ENCODE measurements at regions not wholly inside any gene's neighbourhood (a gene's known extent, or its start where the extent isn't known, plus 50 kb on each side); places are given as distances from the start of the nearest gene placed in this dataset.
A peak's percentile ranks its signal among the peaks of the same experiment; 100 is the strongest.

DNA sequence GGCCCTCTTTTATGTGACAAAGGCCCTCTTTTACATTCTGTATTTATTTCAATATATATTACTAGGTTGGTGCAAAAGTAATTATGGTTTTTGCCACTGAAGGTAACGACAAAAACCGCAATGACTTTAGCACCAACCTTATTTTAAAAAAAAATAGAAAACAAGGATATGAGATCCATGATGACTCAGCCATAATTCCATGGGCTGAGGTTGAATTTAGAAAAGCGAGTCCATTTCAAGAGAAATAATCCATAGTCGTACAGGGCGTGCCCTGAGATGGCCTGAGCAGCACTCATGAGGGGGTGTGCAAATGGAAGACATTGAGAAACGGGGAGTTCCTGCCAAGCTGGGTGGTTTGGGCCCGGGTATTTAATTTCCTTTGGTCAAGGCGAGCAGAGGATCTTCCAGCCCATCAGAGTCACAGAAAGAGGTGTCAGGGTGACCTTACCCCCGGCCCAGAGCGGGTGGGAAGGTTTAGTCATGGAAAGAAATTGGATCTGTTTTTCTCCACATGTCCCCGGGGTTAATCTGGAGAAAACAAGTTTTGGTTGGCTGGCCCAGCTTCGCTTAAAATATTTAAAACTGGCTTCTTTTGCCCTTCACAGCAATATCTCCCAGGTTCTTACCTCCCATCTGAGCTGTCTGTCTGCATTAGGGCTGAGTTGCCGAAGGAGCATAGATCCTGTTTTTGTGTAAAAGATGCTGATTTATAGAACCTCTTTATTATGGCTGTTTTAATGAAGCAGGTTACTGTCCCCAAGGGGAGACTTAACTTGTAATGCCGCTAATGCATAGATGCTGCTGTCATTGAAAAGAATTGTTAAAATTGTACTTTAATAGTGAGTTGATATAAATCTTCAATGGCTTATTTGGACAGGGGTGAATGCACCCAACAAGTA is 255.6 kb downstream of the PREX1 start:
- no peaks in the 10 kb centered on the region for H3K9me3 ChIP-seq (replicated peaks in 1 of 11)
- H3K4me1 ChIP-seq = peaks cover 0 to 21% (median 0%) of the 10 kb centered on the region in 10 experiments; a peak in 9 of 20 replicates
- H3K9ac ChIP-seq = no peak overlapping the region
- no peak overlapping the region for H3K27ac ChIP-seq
- H3K4me3 ChIP-seq = no peak overlapping the region
- no peak for TF ChIP-seq Cebpa-rat (IDR thresholded peaks at IDR 0.05)
- H3K4me2 ChIP-seq = no peak overlapping the region
- no peaks in the 10 kb centered on the region for H4K20me1 ChIP-seq
- no peaks in the 10 kb centered on the region for H3K27me3 ChIP-seq
- H3K36me3 ChIP-seq = no peaks in the 10 kb centered on the region

DNA sequence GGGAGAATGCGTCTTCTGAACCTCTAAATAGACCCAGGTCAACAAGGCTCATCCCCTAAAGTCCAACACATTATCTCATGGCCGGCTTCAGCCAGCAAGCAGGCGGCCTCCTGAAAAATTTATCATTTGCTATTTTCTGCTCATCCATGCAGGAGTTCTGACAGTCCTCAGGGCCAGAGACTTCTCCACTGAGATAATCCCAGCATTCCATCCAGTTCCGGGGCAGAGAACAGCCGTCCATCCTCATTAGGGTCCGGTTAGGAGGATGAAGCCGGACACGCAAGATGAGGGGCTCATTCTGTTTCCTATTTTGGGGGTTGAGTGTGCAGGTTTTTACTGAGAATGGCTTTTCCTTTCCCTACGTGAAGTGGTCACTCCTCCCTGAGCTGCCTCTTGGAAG is 258.1 kb downstream of the PREX1 start:
- Histone ChIP-seq H3K9ac (no peak overlapping the region), H3K27ac (no peak overlapping the region), H3K4me1 (peaks cover 0 to 21% (median 0%) of the 10 kb centered on the region in 10 experiments; a peak in 9 of 20 replicates), H3K4me2 (no peak overlapping the region), H3K36me3 (no peaks in the 10 kb centered on the region), H4K20me1 (no peaks in the 10 kb centered on the region), H3K27me3 (no peaks in the 10 kb centered on the region), H3K4me3 (no peak overlapping the region), H3K9me3 (replicated peaks in 1 of 11) (peaks cover 0 to 13% (median 3%) of the 10 kb centered on the region in 11 experiments; a peak in 14 of 22 replicates)
- no peak for TF ChIP-seq Cebpa-rat (IDR thresholded peaks at IDR 0.05)

DNA sequence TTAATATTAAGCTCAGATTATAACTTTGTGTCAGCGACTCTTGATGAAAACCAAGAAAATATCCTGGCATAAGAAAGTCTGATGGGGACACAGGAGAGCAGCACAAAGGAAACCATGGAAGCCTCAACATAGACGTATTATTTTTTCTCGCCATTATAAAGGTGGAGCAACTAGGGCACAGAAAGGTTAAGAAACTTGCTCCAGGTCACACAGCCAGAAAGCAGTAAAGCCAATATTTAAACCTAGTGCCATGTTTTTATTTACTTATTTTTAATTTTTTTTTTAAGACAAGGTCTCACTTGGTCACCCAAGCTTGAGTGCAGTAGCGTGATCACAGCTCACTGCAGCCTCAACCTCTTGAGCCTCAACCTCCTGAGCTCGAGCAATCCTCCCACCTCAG is 259.3 kb downstream of the PREX1 start:
- H4K20me1 ChIP-seq = no peaks in the 10 kb centered on the region
- no peak overlapping the region for H3K27ac ChIP-seq
- no peak overlapping the region for H3K4me3 ChIP-seq
- H3K4me1 ChIP-seq = peaks cover 0 to 21% (median 0%) of the 10 kb centered on the region in 10 experiments; a peak in 9 of 20 replicates
- H3K4me2 ChIP-seq = peak overlapping the region in 4 of 11 experiments; percentile 1 to 15 (median 4); a peak in 3 of 22 replicates
- no peaks in the 10 kb centered on the region for H3K27me3 ChIP-seq
- TF ChIP-seq Cebpa-rat (IDR thresholded peaks at IDR 0.05) = no peak
- peaks cover 8 to 23% (median 15%) of the 10 kb centered on the region in 11 experiments for H3K9me3 ChIP-seq (replicated peaks in 1 of 11)
- no peaks in the 10 kb centered on the region for H3K36me3 ChIP-seq
- no peak overlapping the region for H3K9ac ChIP-seq

DNA sequence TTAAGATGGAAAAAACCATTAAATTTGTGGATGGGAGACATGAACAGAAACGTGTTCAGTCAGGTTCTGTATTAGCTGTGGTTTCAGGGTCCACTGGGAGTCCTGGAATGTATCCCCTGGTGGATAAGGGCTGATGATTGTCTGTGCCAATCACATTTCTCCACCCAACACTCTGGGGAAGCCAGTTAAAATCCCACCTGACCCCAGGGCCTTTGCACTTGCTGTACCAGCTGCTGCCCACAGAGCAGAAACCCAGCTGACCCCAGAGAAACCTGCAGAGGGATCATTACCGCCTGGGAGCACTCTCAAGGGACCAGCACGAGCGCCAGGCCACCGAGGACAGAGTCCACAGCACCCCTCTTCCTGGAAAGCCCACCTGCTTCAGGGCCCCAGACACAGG is 260.7 kb downstream of the PREX1 start:
- H3K4me3 ChIP-seq = no peak overlapping the region
- no peak for TF ChIP-seq Cebpa-rat (IDR thresholded peaks at IDR 0.05)
- no peak overlapping the region for H3K9ac ChIP-seq
- H4K20me1 ChIP-seq = no peaks in the 10 kb centered on the region
- H3K4me1 ChIP-seq = peaks cover 0 to 21% (median 0%) of the 10 kb centered on the region in 10 experiments; a peak in 9 of 20 replicates
- H3K36me3 ChIP-seq = no peaks in the 10 kb centered on the region
- H3K4me2 ChIP-seq = no peak overlapping the region
- H3K27me3 ChIP-seq = no peaks in the 10 kb centered on the region
- H3K27ac ChIP-seq = no peak overlapping the region
- H3K9me3 ChIP-seq (replicated peaks in 1 of 11) = peaks cover 8 to 29% (median 19%) of the 10 kb centered on the region in 11 experiments

DNA sequence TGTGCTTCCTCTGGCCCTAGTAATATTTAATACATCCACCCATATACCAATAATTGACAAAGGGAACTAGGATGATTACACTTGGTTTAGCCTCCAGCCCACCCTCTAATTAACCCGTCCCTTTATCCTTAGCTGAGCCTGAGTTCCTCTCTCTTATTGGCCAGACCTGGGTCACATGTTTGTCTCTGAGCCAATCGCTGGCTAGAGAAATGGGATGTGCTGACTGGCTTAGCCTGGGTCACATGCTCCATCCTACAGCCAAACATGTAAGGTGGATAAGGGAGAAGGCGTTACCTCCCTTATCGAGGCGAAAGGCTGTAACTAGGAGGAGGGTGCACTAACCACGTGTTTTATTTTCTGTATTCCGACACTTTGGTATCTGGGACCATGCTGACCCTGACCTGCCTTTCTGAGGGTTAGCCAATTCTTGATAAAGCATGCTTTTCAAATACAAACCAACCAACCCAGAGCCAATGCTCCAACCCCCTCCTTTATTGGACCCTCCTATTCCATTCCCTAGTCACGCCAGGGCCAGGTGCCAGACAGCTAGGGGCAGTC is 262.7 kb downstream of the PREX1 start:
- H3K36me3 ChIP-seq = no peaks in the 10 kb centered on the region
- H4K20me1 ChIP-seq = no peaks in the 10 kb centered on the region
- H3K4me2 ChIP-seq = no peak overlapping the region
- no peak overlapping the region for H3K27ac ChIP-seq
- H3K4me1 ChIP-seq = peaks cover 0 to 14% (median 0%) of the 10 kb centered on the region in 10 experiments; a peak in 9 of 20 replicates
- H3K9ac ChIP-seq = no peak overlapping the region
- H3K4me3 ChIP-seq = no peak overlapping the region
- no peaks in the 10 kb centered on the region for H3K27me3 ChIP-seq
- no peak for TF ChIP-seq Cebpa-rat (IDR thresholded peaks at IDR 0.05)
- peaks cover 8 to 29% (median 19%) of the 10 kb centered on the region in 11 experiments for H3K9me3 ChIP-seq (replicated peaks in 1 of 11)

DNA sequence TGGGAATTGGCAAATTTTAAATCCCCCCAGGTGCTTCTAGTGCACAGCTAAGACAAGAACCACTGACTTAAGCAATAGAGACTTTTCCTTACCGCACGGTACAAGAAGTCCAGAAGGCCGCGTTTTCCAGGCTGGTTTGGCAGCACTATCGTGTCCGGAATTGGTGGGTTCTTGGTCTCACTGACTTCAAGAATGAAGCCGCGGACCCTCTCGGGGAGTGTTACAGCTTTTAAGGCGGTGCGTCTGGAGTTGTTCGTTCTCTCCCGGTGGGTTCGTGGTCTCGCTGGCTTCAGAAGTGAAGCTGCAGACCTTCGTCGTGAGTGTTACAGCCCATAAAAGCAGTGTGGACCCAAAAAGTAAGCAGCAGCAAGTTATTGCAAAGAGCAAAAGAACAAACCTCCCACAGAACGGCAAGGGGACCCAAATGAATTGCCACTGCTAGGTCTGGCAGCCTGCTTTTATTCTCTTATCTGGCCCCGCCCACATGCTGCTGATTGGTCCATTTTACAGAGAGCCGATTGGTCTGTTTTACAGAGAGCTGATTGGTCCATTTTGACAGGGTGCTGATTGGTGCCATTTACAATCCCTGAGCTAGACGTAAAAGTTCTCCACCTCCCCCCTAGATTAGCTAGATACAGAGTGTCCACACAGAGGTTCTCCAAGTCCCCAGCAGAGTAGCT is 264.5 kb downstream of the PREX1 start:
- Histone ChIP-seq H3K4me3 (no peak overlapping the region), H3K9ac (no peak overlapping the region), H3K4me1 (peaks cover 0 to 9% (median 0%) of the 10 kb centered on the region in 10 experiments; a peak in 6 of 20 replicates), H3K9me3 (replicated peaks in 1 of 11) (peaks cover 8 to 29% (median 19%) of the 10 kb centered on the region in 11 experiments), H4K20me1 (no peaks in the 10 kb centered on the region), H3K27ac (no peak overlapping the region), H3K27me3 (no peaks in the 10 kb centered on the region), H3K4me2 (no peak overlapping the region), H3K36me3 (no peaks in the 10 kb centered on the region)
- TF ChIP-seq Cebpa-rat (IDR thresholded peaks at IDR 0.05) = no peak

DNA sequence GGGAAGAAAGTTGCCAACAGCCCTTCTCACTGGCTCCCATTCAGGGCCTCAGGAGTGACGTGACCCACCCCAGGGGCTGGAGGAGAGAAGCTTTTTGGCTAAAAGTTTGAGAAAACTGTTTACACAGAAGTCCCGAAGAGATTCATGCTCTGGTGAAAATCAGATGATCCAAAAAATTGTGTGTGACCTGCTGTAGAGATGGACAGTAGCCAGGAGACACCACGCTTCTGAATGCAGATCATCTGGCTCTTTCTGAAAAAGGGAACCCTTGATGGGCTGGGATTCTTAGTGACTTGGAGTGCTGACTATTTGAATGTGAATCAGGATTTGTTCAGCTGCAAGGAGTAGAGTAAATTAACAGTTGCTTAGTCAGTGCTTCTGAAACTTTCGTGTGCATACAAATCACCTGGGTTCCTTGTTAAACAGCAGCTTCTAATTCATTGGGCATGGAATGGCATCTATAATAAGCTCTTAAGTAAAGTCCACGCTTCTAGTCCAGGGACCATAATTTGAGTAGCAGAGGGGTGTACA is 265.1 kb downstream of the PREX1 start:
- no peak for TF ChIP-seq Cebpa-rat (IDR thresholded peaks at IDR 0.05)
- Histone ChIP-seq H3K27me3 (no peaks in the 10 kb centered on the region), H3K4me1 (peaks cover 0 to 4% (median 0%) of the 10 kb centered on the region in 10 experiments; a peak in 1 of 20 replicates), H3K9me3 (replicated peaks in 1 of 11) (peaks cover 8 to 29% (median 19%) of the 10 kb centered on the region in 11 experiments), H3K9ac (no peak overlapping the region), H3K4me2 (no peak overlapping the region), H3K4me3 (no peak overlapping the region), H4K20me1 (no peaks in the 10 kb centered on the region), H3K36me3 (no peaks in the 10 kb centered on the region), H3K27ac (no peak overlapping the region)

DNA sequence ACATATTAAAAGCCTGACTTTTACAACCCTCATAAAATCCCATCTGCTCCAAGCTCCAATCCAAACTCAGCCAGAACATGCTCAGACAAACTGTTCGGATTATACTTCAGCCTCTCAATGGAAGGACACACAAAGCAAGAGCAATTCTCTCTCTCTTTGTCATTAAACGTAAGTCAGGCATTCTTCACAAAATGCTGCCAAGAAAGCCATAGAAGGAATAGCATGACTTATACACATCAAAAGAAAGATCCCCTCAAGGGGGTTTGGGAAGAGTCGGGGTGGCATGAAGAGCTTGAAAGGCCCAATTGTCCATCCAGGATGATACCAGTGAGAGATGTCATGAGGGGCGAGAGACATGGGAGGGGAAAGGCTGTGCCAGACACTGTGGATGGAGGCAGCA is 268.9 kb downstream of the PREX1 start:
- H3K4me2 ChIP-seq = no peak overlapping the region
- peaks cover 1 to 10% (median 7%) of the 10 kb centered on the region in 11 experiments; a peak in 20 of 22 replicates for H3K9me3 ChIP-seq (replicated peaks in 1 of 11)
- TF ChIP-seq Cebpa-rat (IDR thresholded peaks at IDR 0.05) = no peak
- no peak overlapping the region for H3K27ac ChIP-seq
- H4K20me1 ChIP-seq = no peaks in the 10 kb centered on the region
- no peaks in the 10 kb centered on the region; a peak in 1 of 20 replicates for H3K4me1 ChIP-seq
- H3K36me3 ChIP-seq = no peaks in the 10 kb centered on the region
- no peaks in the 10 kb centered on the region for H3K27me3 ChIP-seq
- no peak overlapping the region for H3K9ac ChIP-seq
- no peak overlapping the region for H3K4me3 ChIP-seq

DNA sequence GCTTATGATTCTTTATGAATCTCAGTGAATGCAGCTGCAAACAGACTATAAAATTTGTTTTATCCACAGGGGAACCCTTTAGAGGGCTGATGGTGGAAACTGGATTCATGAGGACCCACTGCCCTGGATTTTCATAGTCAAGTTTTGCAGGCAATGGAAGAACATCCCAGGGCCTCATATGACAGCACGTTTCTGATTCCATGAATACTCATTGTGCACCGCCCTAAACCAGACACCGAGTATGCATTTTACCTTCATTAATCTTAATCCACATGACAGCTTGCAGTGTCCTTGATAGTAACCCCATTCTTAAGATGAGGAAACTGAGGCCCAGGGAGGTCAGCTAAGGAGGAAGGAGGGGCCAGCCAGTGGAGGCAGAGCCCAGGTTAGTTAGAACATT is 270.4 kb downstream of the PREX1 start:
- H3K9me3 ChIP-seq (replicated peaks in 1 of 11) = no peaks in the 10 kb centered on the region
- H3K27me3 ChIP-seq = no peaks in the 10 kb centered on the region
- H4K20me1 ChIP-seq = no peaks in the 10 kb centered on the region
- no peak overlapping the region for H3K4me3 ChIP-seq
- H3K4me1 ChIP-seq = no peaks in the 10 kb centered on the region; a peak in 1 of 20 replicates
- H3K9ac ChIP-seq = no peak overlapping the region
- no peak overlapping the region for H3K4me2 ChIP-seq
- H3K36me3 ChIP-seq = no peaks in the 10 kb centered on the region
- H3K27ac ChIP-seq = no peak overlapping the region
- TF ChIP-seq Cebpa-rat (IDR thresholded peaks at IDR 0.05) = no peak

All from BLaER1 treated with 17β-estradiol and CSF1 and Interleukin-3, amounts not matched to agents 10 nM and 100 nM (cell line).